DND-41 (cell line): ENCODE measurements at regions not wholly inside any gene's neighbourhood (a gene's known extent, or its start where the extent isn't known, plus 50 kb on each side); places are given as distances from the start of the nearest gene placed in this dataset.

Experiments
- ATAC-seq: fragments of 200-7000 bp; cut with Tn5 transposase; 3 replicates; pipeline ENCODE4 v1.9.1; 2021; ENCODE audit warnings: low read depth; ENCODE audit not compliant: insufficient read depth
- DNase-seq: peaks from one replicate; pipeline ENCODE4 v3.0.0-alpha.2; 2020
- H2AFZ ChIP-seq: 2 replicates; pipeline ENCODE4 v1.6.0; 2012; ENCODE audit warnings: low read depth, low read length
- H3K27ac ChIP-seq: 2 replicates; pipeline ENCODE4 v1.5.1; 2012; ENCODE audit warnings: low read length, inconsistent platforms
- H3K27me3 ChIP-seq: fragments of 200-600 bp; sonication (generic); 2 replicates; pipeline ENCODE4 v1.6.0; 2012; ENCODE audit warnings: low read length, mild to moderate bottlenecking, inconsistent platforms; ENCODE audit not compliant: insufficient read depth, poor library complexity
- H3K36me3 ChIP-seq: 2 replicates; pipeline ENCODE4 v1.5.1; 2012; ENCODE audit warnings: low read length, inconsistent platforms; ENCODE audit not compliant: insufficient read depth
- H3K4me1 ChIP-seq: 2 replicates; pipeline ENCODE4 v1.5.1; 2012; ENCODE audit warnings: mild to moderate bottlenecking, low read length; ENCODE audit not compliant: insufficient read depth
- H3K4me2 ChIP-seq: 2 replicates; pipeline ENCODE4 v1.6.0; 2012; ENCODE audit warnings: mild to moderate bottlenecking, moderate library complexity, low read length, inconsistent platforms; ENCODE audit not compliant: insufficient read depth
- H3K4me3 ChIP-seq, 2 experiments: fragments of 200-600 bp in 1 of 2; shearing (Covaris generic) in 1 of 2; 2 replicates each; pipeline ENCODE4 v1.5.1; 2012 to 2016; ENCODE audit warnings: inconsistent platforms in 2 of 2, low read length in 2 of 2, mild to moderate bottlenecking in 2 of 2, low read depth in 1 of 2, moderate library complexity in 1 of 2
- H3K79me2 ChIP-seq: 2 replicates; pipeline ENCODE4 v1.6.0; 2012; ENCODE audit warnings: low read length, inconsistent platforms; ENCODE audit not compliant: insufficient read depth
- H3K9ac ChIP-seq: 2 replicates; pipeline ENCODE4 v1.6.0; 2012; ENCODE audit warnings: low read depth, mild to moderate bottlenecking, inconsistent platforms, low read length, moderate library complexity
- H3K9me3 ChIP-seq: 2 replicates; pipeline ENCODE4 v1.5.1; 2012; ENCODE audit warnings: low read length, moderate library complexity, mild to moderate bottlenecking, inconsistent platforms; ENCODE audit not compliant: insufficient read depth, severe bottlenecking
- H4K20me1 ChIP-seq: 2 replicates; pipeline ENCODE4 v1.6.0; 2012; ENCODE audit warnings: low read length; ENCODE audit not compliant: insufficient read depth
- EZH2 ChIP-seq: IDR thresholded peaks from 3 replicates; pipeline ENCODE4 v1.6.1; 2012; ENCODE audit warnings: borderline replicate concordance, low read depth, mild to moderate bottlenecking, moderate library complexity, low read length, inconsistent platforms; ENCODE audit not compliant: severe bottlenecking
- TF ChIP-seq, protein P1 (sequence below): IDR thresholded peaks from 2 replicates; pipeline ENCODE4 v1.5.1; 2012; ENCODE audit warnings: borderline replicate concordance, low read length, moderate library complexity, mild to moderate bottlenecking; ENCODE audit not compliant: poor library complexity, severe bottlenecking; ENCODE audit errors: extremely low read depth

DNA sequence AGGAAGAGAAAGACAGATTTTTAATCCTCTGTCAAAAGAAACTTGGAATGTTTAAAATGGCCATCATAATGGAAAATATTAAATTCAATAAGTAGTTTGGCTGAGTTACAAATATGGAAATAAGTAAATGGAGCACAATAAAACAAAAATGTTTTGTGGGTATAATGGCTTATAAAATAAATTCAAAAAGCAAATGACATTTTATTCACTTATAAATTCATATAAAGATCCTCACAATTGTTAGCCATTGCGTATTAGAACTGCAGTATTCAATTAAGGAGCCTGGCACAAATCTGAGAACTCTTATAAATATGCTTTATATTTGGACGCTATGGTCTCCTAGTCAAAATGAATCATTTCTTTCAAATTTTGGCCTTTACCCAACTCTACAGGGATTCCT lies 339.0 kb upstream of the PABPC4L start:
- H3K4me3 ChIP-seq = no peak overlapping the region
- no peaks in the 10 kb centered on the region for H3K4me1 ChIP-seq
- no peak overlapping the region for H3K4me2 ChIP-seq
- no peak overlapping the region for H3K27ac ChIP-seq
- H3K27me3 ChIP-seq = no peaks in the 10 kb centered on the region
- H3K9me3 ChIP-seq = no peaks in the 10 kb centered on the region
- no peaks in the 10 kb centered on the region for H3K79me2 ChIP-seq
- no peaks in the 10 kb centered on the region for H4K20me1 ChIP-seq
- H3K9ac ChIP-seq = no peak overlapping the region
- H2AFZ ChIP-seq = no peak overlapping the region
- DNase-seq (no peak), ATAC-seq (no peak)
- TF ChIP-seq, protein P1, sequence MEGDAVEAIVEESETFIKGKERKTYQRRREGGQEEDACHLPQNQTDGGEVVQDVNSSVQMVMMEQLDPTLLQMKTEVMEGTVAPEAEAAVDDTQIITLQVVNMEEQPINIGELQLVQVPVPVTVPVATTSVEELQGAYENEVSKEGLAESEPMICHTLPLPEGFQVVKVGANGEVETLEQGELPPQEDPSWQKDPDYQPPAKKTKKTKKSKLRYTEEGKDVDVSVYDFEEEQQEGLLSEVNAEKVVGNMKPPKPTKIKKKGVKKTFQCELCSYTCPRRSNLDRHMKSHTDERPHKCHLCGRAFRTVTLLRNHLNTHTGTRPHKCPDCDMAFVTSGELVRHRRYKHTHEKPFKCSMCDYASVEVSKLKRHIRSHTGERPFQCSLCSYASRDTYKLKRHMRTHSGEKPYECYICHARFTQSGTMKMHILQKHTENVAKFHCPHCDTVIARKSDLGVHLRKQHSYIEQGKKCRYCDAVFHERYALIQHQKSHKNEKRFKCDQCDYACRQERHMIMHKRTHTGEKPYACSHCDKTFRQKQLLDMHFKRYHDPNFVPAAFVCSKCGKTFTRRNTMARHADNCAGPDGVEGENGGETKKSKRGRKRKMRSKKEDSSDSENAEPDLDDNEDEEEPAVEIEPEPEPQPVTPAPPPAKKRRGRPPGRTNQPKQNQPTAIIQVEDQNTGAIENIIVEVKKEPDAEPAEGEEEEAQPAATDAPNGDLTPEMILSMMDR = no peak
- no peaks in the 10 kb centered on the region for H3K36me3 ChIP-seq

DNA sequence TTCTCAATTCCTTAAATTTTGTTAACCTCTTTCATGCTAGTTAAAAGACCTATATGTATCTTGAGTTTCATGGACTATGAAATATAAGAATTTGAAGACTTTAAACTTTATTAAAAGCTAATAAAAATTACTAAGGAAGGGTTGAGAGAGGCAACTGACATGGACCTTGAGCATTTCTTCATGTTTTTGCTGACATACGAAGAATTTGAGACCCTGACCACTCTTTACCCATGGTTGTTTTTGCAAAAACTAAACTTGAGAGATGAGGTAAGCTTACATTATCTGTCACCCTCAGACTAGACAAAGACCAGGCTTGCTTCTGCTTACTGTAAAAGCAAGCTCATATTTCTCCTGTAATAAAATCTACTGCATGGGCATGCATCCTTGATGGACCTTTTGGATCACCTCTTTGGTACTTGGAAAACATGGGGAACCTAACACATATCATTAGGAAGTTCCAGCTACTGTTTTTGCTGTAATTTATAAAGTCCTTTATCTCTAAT lies 338.2 kb upstream of the PABPC4L start:
- Histone ChIP-seq H3K79me2 (no peaks in the 10 kb centered on the region), H3K4me2 (no peak overlapping the region), H2AFZ (no peak overlapping the region), H3K36me3 (no peaks in the 10 kb centered on the region), H3K4me1 (no peaks in the 10 kb centered on the region), H3K4me3 (no peak overlapping the region), H3K27me3 (no peaks in the 10 kb centered on the region), H4K20me1 (no peaks in the 10 kb centered on the region), H3K9me3 (no peaks in the 10 kb centered on the region), H3K27ac (no peak overlapping the region), H3K9ac (no peak overlapping the region)
- ATAC-seq (no peak), DNase-seq (no peak)
- TF ChIP-seq EZH2 = no peak
- TF ChIP-seq, protein P1 = no peak

DNA sequence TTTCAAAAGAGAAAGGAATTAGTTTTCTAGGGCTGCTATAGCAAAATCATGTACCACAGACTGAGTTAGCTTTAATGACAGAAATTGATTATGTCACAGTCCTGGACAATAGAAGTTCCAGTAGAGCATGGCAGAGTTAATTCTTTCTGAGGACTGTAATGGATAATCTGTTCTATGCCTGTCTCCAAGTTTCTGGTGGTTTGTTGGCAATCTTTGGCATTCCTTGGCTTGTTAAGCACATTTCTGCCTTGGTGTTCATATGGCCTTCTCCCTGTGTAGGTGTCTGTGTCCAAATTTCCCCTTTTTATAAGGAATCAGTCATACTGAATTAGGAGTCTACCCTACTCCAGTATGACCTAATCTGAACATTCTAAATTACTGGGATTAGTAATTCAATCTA lies 336.1 kb upstream of the PABPC4L start:
- Histone ChIP-seq H3K27me3 (no peaks in the 10 kb centered on the region), H2AFZ (peak overlapping the region; percentile 5; the same call in 1 of the 2 replicates), H3K9me3 (no peaks in the 10 kb centered on the region), H3K4me1 (no peaks in the 10 kb centered on the region), H3K36me3 (no peaks in the 10 kb centered on the region), H3K27ac (no peak overlapping the region), H3K4me2 (no peak overlapping the region), H3K4me3 (no peak overlapping the region), H3K79me2 (no peaks in the 10 kb centered on the region), H3K9ac (no peak overlapping the region), H4K20me1 (no peaks in the 10 kb centered on the region)
- no peak for DNase-seq
- no peak for TF ChIP-seq EZH2
- TF ChIP-seq, protein P1 = no peak
- no peak for ATAC-seq

- ATAC-seq (peak; percentile 39; the same call in 1 of the 3 replicates), DNase-seq (no peak)
- H3K27me3 ChIP-seq = no peaks in the 10 kb centered on the region
- no peaks in the 10 kb centered on the region for H3K36me3 ChIP-seq
- H3K4me1 ChIP-seq = no peaks in the 10 kb centered on the region
- H3K79me2 ChIP-seq = no peaks in the 10 kb centered on the region
- no peaks in the 10 kb centered on the region for H3K9me3 ChIP-seq
- H3K4me3 ChIP-seq = no peak overlapping the region
- H3K4me2 ChIP-seq = no peak overlapping the region
- H3K9ac ChIP-seq = no peak overlapping the region
- H3K27ac ChIP-seq = no peak overlapping the region
- no peaks in the 10 kb centered on the region for H4K20me1 ChIP-seq
- TF ChIP-seq, protein P1 = no peak
- no peak for TF ChIP-seq EZH2
- H2AFZ ChIP-seq = no peak overlapping the region
Measured at GRCh38 chr4:134533068-134533467, 331.5 kb upstream of the PABPC4L start.
